COLO668 (cell line): ENCODE measurements at regions not wholly inside any gene's neighbourhood (a gene's known extent, or its start where the extent isn't known, plus 50 kb on each side); places are given as distances from the start of the nearest gene placed in this dataset.
"Not testable (repeated sequence)": the region's sequence is repeated elsewhere in the genome, so short reads cannot be mapped to it uniquely, and the experiment has no call there.

Experiments used
- DNase-seq: peaks from one replicate; lab custom pipeline; 2025; ENCODE audit not compliant: unreplicated experiment; lab: John Stamatoyannopoulos, UW

- no peak for DNase-seq
These were observed 199.7 kb downstream of the CEP135 start for GRCh38 chr4:56148428-56148827.

GRCh38 chr4:56147371-56147770, 198.6 kb downstream of the CEP135 start:
- no peak for DNase-seq

- no peak for DNase-seq
These were observed 198.2 kb downstream of the CEP135 start for GRCh38 chr4:56146956-56147355.

GRCh38 chr4:56142088-56142487, 193.3 kb downstream of the CEP135 start:
- DNase-seq, result no peak

GRCh38 chr4:56139241-56139827, 190.6 kb downstream of the CEP135 start:
- DNase-seq, result no peak

- not testable (repeated sequence) for DNase-seq
These were observed 186.1 kb downstream of the CEP135 start for GRCh38 chr4:56134834-56135233.

- no peak for DNase-seq
These were observed 185.5 kb downstream of the CEP135 start for GRCh38 chr4:56134266-56134665.

GRCh38 chr4:56132835-56133234, 184.1 kb downstream of the CEP135 start:
- DNase-seq, result no peak

- not testable (repeated sequence) for DNase-seq
These were observed 183.4 kb downstream of the CEP135 start for GRCh38 chr4:56132188-56132587.

GRCh38 chr4:56130606-56131155, 181.9 kb downstream of the CEP135 start:
- DNase-seq, result no peak

GRCh38 chr4:56129431-56129861, 180.7 kb downstream of the CEP135 start:
- peak; percentile 23 for DNase-seq

- no peak for DNase-seq
These were observed 179.5 kb downstream of the CEP135 start for GRCh38 chr4:56128213-56128612.

- no peak for DNase-seq
These were observed 179.0 kb downstream of the CEP135 start for GRCh38 chr4:56127716-56128115.

GRCh38 chr4:56123547-56123946, 174.8 kb downstream of the CEP135 start:
- DNase-seq, result no peak

- DNase-seq, result no peak
These were observed 174.3 kb downstream of the CEP135 start for GRCh38 chr4:56123051-56123450.

- no peak for DNase-seq
These were observed 170.1 kb downstream of the CEP135 start for GRCh38 chr4:56118845-56119244.

- no peak for DNase-seq
These were observed 169.3 kb downstream of the CEP135 start for GRCh38 chr4:56118055-56118454.

GRCh38 chr4:56115898-56116297, 167.2 kb downstream of the CEP135 start:
- DNase-seq, result no peak

GRCh38 chr4:56112377-56112776, 163.6 kb downstream of the CEP135 start:
- no peak for DNase-seq

GRCh38 chr4:56106180-56107147, 157.7 kb downstream of the CEP135 start:
- DNase-seq, result no peak

GRCh38 chr4:56104188-56104587, 155.4 kb downstream of the CEP135 start:
- DNase-seq, result no peak

- no peak for DNase-seq
These were observed 153.9 kb downstream of the CEP135 start for GRCh38 chr4:56102601-56103000.
